ENCODE measurements at regions not wholly inside any gene's neighbourhood (a gene's known extent, or its start where the extent isn't known, plus 50 kb on each side); places are given as distances from the start of the nearest gene placed in this dataset.

DNA sequence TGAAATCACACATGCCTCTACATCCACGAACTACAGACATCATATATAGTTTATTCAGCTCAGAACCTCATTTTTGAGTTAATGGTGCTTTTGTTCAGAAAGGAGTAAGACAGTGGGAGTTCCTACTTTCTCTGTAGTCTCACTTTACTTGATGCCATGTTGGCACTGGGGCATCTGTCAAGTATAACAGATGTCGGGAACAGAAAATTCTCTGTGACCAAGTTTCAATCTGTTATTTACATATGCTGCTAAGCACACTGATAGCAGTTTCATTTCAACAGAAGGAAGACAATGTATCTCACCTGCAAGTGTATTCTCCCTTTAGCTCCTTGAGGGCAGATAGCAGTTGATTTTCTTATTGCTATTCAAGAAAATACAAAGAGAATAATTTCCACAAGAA, 774.1 kb downstream of the METTL4 start:
- TF ChIP-seq CTCF (IDR thresholded peaks at IDR 0.05) (no peak), POLR2A (IDR thresholded peaks at IDR 0.05) (no peak), POLR2AphosphoS5 (IDR thresholded peaks at IDR 0.05; ENCODE audit: insufficient read depth in 1 of 2, low read depth in 1 of 2) (no peak)
- Histone ChIP-seq H3K4me1 (no peaks in the 10 kb centered on the region), H3K27me3 (no peaks in the 10 kb centered on the region), H3K9me3 (no peaks in the 10 kb centered on the region), H3K36me3 (no peaks in the 10 kb centered on the region), H3K27ac (no peak overlapping the region), H3K4me3 (no peak overlapping the region)
- intact Hi-C loops (cut with DNase I): no loop called here
- no peak for DNase-seq (ENCODE audit: extremely low spot score in 2 of 2)

DNA sequence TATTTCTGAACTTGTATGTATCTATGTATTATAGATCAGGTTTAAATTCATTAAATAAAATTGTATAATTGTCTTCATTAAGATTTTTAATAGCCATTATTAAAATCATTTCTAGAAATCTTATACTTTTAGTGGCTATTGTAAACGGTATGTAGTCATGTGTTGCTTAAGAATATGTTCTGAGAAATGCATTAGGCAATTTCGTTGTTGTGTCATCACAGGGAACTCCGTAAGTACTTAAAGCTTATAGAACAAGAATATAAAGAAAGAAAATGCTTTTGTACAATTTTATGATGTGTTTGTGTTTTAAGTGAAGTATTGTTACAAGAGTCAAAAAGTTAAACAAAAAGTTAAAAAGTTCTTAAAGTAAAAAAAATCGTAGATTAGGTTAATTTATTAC, 765.8 kb downstream of the METTL4 start:
- H3K4me1 ChIP-seq: no peaks in the 10 kb centered on the region
- H3K27me3 ChIP-seq: no peaks in the 10 kb centered on the region
- H3K4me3 ChIP-seq: no peak overlapping the region
- H3K36me3 ChIP-seq: no peaks in the 10 kb centered on the region
- H3K9me3 ChIP-seq: no peaks in the 10 kb centered on the region
- no peak overlapping the region for H3K27ac ChIP-seq
- no peak for DNase-seq (ENCODE audit: extremely low spot score in 2 of 2)
- no peak for TF ChIP-seq POLR2AphosphoS5 (IDR thresholded peaks at IDR 0.05; ENCODE audit: insufficient read depth in 1 of 2, low read depth in 1 of 2)
- no peak for TF ChIP-seq POLR2A (IDR thresholded peaks at IDR 0.05)
- TF ChIP-seq CTCF (IDR thresholded peaks at IDR 0.05): no peak
- intact Hi-C loops (cut with DNase I): no loop called here

GRCh38 chr18:1806884-1807615, 764.3 kb downstream of the METTL4 start:
- TF ChIP-seq POLR2AphosphoS5 (IDR thresholded peaks at IDR 0.05; ENCODE audit: insufficient read depth in 1 of 2, low read depth in 1 of 2) (no peak), POLR2A (IDR thresholded peaks at IDR 0.05) (no peak), CTCF (IDR thresholded peaks at IDR 0.05) (no peak)
- Histone ChIP-seq H3K27me3 (no peaks in the 10 kb centered on the region), H3K4me1 (no peaks in the 10 kb centered on the region), H3K27ac (no peak overlapping the region), H3K4me3 (no peak overlapping the region), H3K9me3 (no peaks in the 10 kb centered on the region), H3K36me3 (no peaks in the 10 kb centered on the region)
- intact Hi-C loops (cut with DNase I): no loop called here
- DNase-seq (ENCODE audit: extremely low spot score in 2 of 2): no peak

DNA sequence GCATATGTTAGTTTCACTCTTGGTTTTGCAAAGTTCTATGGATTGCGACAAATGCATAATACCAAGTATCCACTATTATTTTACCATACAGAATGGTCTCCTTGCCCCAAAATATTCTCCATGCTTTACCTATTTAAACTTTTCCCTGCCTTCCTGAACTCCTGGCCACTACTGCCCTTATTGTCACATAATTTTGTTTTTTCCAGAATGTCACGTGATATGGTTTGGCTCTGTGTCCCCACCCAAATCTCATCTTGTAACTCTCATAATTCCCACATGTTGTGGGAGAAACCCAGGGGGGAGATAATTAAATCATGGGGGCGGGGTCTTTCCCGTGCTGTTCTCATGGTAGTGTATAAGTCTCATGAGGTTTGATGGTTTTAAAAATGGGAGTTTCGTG, 760.0 kb downstream of the METTL4 start:
- Histone ChIP-seq H3K4me3 (no peak overlapping the region), H3K27me3 (no peaks in the 10 kb centered on the region), H3K9me3 (no peaks in the 10 kb centered on the region), H3K4me1 (no peaks in the 10 kb centered on the region), H3K36me3 (no peaks in the 10 kb centered on the region), H3K27ac (no peak overlapping the region)
- intact Hi-C loops (cut with DNase I): no loop called here
- no peak for TF ChIP-seq POLR2AphosphoS5 (IDR thresholded peaks at IDR 0.05; ENCODE audit: insufficient read depth in 1 of 2, low read depth in 1 of 2)
- TF ChIP-seq POLR2A (IDR thresholded peaks at IDR 0.05): no peak
- no peak for TF ChIP-seq CTCF (IDR thresholded peaks at IDR 0.05)
- no peak for DNase-seq (ENCODE audit: extremely low spot score in 2 of 2)

DNA sequence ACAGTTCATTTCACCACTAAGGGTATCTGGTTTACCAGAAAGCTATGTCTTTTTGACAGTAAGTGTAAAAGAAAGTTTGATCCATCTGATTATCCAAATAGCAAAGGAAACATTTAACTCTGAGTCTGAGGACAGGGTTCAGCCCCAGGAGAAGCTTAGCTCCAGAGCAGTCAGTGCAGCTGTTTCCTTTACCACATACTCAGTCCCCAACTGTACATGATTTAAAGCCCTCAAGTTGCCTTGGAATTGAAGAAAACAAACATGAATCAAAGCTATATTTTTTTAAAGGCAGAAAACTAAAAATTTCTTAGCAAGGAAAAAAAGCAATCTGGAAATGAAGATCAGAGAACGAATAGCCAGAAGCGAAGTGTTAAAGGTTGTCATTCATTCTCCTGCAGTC, 746.0 kb downstream of the METTL4 start:
- Histone ChIP-seq H3K36me3 (no peaks in the 10 kb centered on the region), H3K27me3 (no peaks in the 10 kb centered on the region), H3K4me3 (no peak overlapping the region), H3K4me1 (no peaks in the 10 kb centered on the region), H3K27ac (no peak overlapping the region), H3K9me3 (no peaks in the 10 kb centered on the region)
- TF ChIP-seq POLR2AphosphoS5 (IDR thresholded peaks at IDR 0.05; ENCODE audit: insufficient read depth in 1 of 2, low read depth in 1 of 2): no peak
- no peak for TF ChIP-seq CTCF (IDR thresholded peaks at IDR 0.05)
- TF ChIP-seq POLR2A (IDR thresholded peaks at IDR 0.05): no peak
- intact Hi-C loops (cut with DNase I): no loop called here
- DNase-seq (ENCODE audit: extremely low spot score in 2 of 2): no peak
